Right lobe of liver (tissue), 6 donors: ENCODE measurements at regions not wholly inside any gene's neighbourhood (a gene's known extent, or its start where the extent isn't known, plus 50 kb on each side); places are given as distances from the start of the nearest gene placed in this dataset.

Source experiments
- ATAC-seq, 4 donors: fragments of 200-7000 bp; cut with Tn5 transposase; one replicate each; pipeline ENCODE4 v1.9.1; 2020; ENCODE audit warnings: mild to moderate bottlenecking in 4 of 4, moderate library complexity in 4 of 4
- DNase-seq, 3 donors: peaks; one replicate each; pipeline ENCODE4 v3.0.0-alpha.2; 2020
- H3K27ac ChIP-seq, 3 donors: fragments of 200-600 bp; one replicate each; pipeline ENCODE4 v1.8.0; 2022
- H3K27me3 ChIP-seq, 2 donors: fragments of 200-600 bp; one replicate each; pipeline ENCODE4 v1.8.0; 2022
- H3K36me3 ChIP-seq, 4 donors: fragments of 200-600 bp; sonication (generic) in 1 of 4; one replicate each; pipeline versions ENCODE4 v1.5.1 to v1.8.0; 2017 to 2022; ENCODE audit warnings: control low read depth in 1 of 4
- H3K4me1 ChIP-seq, 4 donors: fragments of 200-600 bp; sonication (generic) in 1 of 4; one replicate each; pipeline versions ENCODE4 v1.5.1 to v1.8.0; 2017 to 2022; ENCODE audit warnings: control low read depth in 1 of 4
- H3K4me3 ChIP-seq, 3 donors: fragments of 200-600 bp; one replicate each; pipeline ENCODE4 v1.8.0; 2022
- H3K9me3 ChIP-seq, 4 donors: fragments of 200-600 bp; sonication (generic) in 1 of 4; one replicate each; pipeline versions ENCODE4 v1.5.1 to v1.8.0; 2017 to 2022; ENCODE audit warnings: control low read depth in 1 of 4
- POLR2A ChIP-seq: fragments of 450-650 bp; IDR thresholded peaks from one replicate; pipeline ENCODE4 v1.6.1; 2017; ENCODE audit warnings: antibody characterized with exemption, mild to moderate bottlenecking
- WGBS: methylation state at CpG from one replicate; pipeline ENCODE4 v1.1.6; 2018; ENCODE audit warnings: low coverage, low lambda C conversion rate; ENCODE audit not compliant: insufficient coverage; ENCODE audit errors: missing lambda C conversion rate; 5-methylcytosine and 5-hydroxymethylcytosine counted together
- intact Hi-C, 2 donors: fragments of 100-400 bp; cut with DNase I; formaldehyde crosslinking; loops; one replicate each; pipeline versions ENCODE4 v1.11.2 to v1.14.1; 2022
- TF ChIP-seq, protein P1 (sequence below), 4 donors: fragments of 200-600 bp in 3 of 4; fragments of 450-650 bp in 1 of 4; IDR thresholded peaks; one replicate each; pipeline versions ENCODE4 v1.5.1 to v1.8.0; 2016 to 2022; ENCODE audit warnings: antibody characterized with exemption in 4 of 4, mild to moderate bottlenecking in 2 of 4
- donor health status: DM: no; HTN: yes; CAD: no.
- donor health status: DM: no; HTN: no; CAD: no.
- donor health status: DM: no; HTN: no; CAD: no.
- donor health status: DM: no; HTN: yes; CAD: no.
- donor health status: DM: no; HTN: yes; CAD: no.

DNA sequence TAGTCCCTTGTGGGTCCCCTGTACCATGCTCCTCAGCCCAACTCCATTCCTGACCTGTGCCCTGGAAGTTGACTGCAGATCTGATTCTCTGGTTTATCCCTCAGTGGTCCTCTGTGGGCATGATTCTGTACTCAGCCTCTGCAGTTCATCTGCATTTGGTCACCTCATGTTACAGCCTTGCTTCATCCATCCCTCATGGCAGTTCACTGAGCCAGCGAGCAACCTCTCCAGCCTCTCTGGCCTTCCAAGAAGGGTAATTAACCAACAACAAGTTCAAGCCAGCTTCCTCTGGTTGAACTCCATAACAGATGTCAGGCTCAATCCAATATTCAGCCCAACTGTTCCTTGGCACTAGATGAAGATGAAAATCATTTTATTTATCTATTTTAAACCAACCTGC, 509.5 kb downstream of the NTRK3 start:
- intact Hi-C loops: no loop called here
- Histone ChIP-seq H3K9me3 (no peaks in the 10 kb centered on the region), H3K36me3 (no peaks in the 10 kb centered on the region), H3K27ac (no peak overlapping the region), H3K4me3 (no peak overlapping the region), H3K27me3 (no peaks in the 10 kb centered on the region), H3K4me1 (no peaks in the 10 kb centered on the region)
- WGBS: 43% methylated on average over 1 of the region's 1 CpG
- TF ChIP-seq POLR2A: no peak
- TF ChIP-seq, protein P1, sequence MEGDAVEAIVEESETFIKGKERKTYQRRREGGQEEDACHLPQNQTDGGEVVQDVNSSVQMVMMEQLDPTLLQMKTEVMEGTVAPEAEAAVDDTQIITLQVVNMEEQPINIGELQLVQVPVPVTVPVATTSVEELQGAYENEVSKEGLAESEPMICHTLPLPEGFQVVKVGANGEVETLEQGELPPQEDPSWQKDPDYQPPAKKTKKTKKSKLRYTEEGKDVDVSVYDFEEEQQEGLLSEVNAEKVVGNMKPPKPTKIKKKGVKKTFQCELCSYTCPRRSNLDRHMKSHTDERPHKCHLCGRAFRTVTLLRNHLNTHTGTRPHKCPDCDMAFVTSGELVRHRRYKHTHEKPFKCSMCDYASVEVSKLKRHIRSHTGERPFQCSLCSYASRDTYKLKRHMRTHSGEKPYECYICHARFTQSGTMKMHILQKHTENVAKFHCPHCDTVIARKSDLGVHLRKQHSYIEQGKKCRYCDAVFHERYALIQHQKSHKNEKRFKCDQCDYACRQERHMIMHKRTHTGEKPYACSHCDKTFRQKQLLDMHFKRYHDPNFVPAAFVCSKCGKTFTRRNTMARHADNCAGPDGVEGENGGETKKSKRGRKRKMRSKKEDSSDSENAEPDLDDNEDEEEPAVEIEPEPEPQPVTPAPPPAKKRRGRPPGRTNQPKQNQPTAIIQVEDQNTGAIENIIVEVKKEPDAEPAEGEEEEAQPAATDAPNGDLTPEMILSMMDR (IDR thresholded peaks at IDR 0.05): no peak
- no peak for ATAC-seq
- no peak for DNase-seq

DNA sequence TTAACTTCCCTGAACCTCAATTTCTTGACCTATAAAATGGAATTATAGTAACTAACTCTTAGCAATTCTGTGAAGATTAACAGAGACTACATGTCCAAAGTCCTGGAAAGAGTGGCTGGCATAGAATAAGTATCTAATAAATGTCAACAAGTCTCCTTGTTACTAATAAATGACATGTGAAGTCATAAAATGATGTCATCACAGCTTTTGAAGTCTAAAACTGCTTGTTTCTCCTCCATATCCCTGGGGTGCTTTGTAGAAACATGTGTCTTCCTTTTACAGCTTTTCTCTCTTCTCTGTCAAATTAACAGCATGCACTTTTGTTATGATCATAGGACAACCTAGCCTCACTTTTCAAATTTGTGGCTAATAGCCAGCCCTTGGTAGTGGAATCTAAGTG, 510.2 kb downstream of the NTRK3 start:
- TF ChIP-seq, protein P1 (IDR thresholded peaks at IDR 0.05): no peak
- TF ChIP-seq POLR2A: no peak
- Histone ChIP-seq H3K9me3 (no peaks in the 10 kb centered on the region), H3K36me3 (no peaks in the 10 kb centered on the region), H3K27ac (no peak overlapping the region), H3K27me3 (no peaks in the 10 kb centered on the region), H3K4me3 (no peak overlapping the region), H3K4me1 (no peaks in the 10 kb centered on the region)
- DNase-seq: no peak
- no peak for ATAC-seq
- intact Hi-C loops: no loop called here

DNA sequence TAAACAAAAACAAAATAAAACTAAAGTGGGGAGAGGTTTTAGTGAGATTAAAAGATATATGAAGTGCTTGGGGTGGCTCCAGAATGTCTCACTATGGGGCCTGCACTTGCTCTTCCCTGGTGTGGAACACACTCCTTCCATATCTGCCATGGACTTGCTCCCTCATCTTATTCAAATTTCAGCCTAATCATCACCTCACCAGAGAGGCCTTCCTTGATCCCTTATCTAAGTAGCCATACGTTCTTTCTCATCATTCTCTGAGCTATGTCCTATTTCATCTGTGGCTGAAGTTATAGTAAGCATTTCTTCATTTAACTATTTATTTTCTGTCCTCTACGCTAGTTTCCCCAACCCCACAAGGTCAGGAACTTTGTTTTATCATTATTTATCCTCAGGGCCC, 511.7 kb downstream of the NTRK3 start:
- no peak overlapping the region for H3K27ac ChIP-seq
- ATAC-seq (no peak), DNase-seq (no peak)
- no peaks in the 10 kb centered on the region for H3K4me1 ChIP-seq
- H3K9me3 ChIP-seq: no peaks in the 10 kb centered on the region
- H3K36me3 ChIP-seq: no peaks in the 10 kb centered on the region
- H3K27me3 ChIP-seq: no peaks in the 10 kb centered on the region
- intact Hi-C loops: no loop called here
- no peak overlapping the region for H3K4me3 ChIP-seq
- WGBS: 38% methylated on average over 2 of the region's 2 CpGs
- TF ChIP-seq POLR2A: no peak
- TF ChIP-seq, protein P1 (IDR thresholded peaks at IDR 0.05): no peak

DNA sequence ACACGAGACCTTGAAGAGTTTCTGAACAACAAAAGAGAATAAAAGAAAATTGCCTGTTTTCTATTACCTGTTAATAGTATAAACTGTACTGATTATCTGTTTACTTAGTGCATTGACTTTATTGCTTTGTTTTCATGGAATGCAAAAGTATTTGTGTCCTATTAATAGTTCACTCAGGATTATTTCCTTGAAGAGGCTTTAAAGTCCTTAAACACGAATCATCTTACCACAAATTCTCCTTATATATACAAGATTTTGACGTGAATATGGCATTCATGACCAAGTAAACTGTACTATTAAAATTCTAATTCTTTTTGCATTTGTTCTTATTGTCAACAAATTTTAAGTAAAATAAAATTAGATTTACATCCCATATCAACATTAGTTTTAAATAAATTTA, 513.0 kb downstream of the NTRK3 start:
- TF ChIP-seq POLR2A: no peak
- TF ChIP-seq, protein P1 (IDR thresholded peaks at IDR 0.05): no peak
- intact Hi-C loops: no loop called here
- no peaks in the 10 kb centered on the region for H3K4me1 ChIP-seq
- no peak for ATAC-seq
- no peaks in the 10 kb centered on the region for H3K36me3 ChIP-seq
- no peaks in the 10 kb centered on the region for H3K27me3 ChIP-seq
- H3K27ac ChIP-seq: no peak overlapping the region
- H3K9me3 ChIP-seq: no peaks in the 10 kb centered on the region
- no peak overlapping the region for H3K4me3 ChIP-seq
- WGBS: 37% methylated on average over 3 of the region's 3 CpGs
- DNase-seq: no peak

DNA sequence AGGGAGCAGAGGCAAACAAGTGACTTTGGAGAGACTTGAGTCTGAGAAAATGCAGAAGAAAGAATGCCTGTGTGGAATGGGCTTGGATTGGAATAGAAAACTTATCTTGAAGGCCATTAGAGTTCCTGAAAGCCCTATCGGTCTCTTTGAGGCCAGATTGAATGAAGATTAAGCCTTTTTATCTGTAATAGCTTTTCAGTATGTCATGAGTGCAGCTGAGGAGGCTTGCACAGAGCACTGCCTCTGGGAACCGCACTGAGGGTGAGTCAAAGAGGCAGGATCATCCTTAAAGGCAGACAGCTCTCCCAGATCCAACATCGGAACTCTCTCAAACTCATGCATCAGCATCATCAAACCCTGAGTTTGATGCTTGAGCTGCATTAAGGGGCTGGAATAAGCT, 515.2 kb downstream of the NTRK3 start:
- intact Hi-C loops: no loop called here
- no peaks in the 10 kb centered on the region for H3K4me1 ChIP-seq
- DNase-seq (no peak), ATAC-seq (no peak)
- TF ChIP-seq, protein P1 (IDR thresholded peaks at IDR 0.05): no peak
- no peak for TF ChIP-seq POLR2A
- no peaks in the 10 kb centered on the region for H3K36me3 ChIP-seq
- no peak overlapping the region for H3K27ac ChIP-seq
- no peak overlapping the region for H3K4me3 ChIP-seq
- 64% methylated on average over 3 of the region's 3 CpGs for WGBS
- H3K9me3 ChIP-seq: no peaks in the 10 kb centered on the region
- no peaks in the 10 kb centered on the region for H3K27me3 ChIP-seq
